ENCODE measurements at regions not wholly inside any gene's neighbourhood (a gene's known extent, or its start where the extent isn't known, plus 50 kb on each side); places are given as distances from the start of the nearest gene placed in this dataset.

DNA sequence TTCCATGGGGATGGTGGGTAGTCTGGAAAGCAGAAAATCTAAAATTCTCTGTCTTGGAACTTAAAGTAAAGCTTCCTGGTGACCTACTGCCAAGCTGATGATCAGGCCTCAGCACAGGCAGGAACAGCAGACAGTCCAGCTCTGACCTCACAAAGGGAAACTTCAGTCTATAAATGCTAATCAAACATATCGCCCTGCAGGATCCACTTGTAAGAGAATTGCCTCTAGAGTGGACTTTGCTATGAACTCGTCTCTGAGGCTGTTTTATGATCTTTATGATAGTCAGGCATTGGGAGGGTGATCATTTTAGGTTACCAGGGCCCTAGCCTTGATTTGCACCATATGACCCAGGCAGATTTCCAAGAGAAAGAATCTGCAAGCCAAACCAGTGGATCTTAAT, 67.6 kb upstream of the SELENOP start:
- no peak for TF ChIP-seq CTCF (IDR thresholded peaks at IDR 0.05; ENCODE audit: partially characterized antibody, unreplicated experiment)
- no peak for DNase-seq
- H3K4me1 Mint-ChIP-seq (ENCODE audit: low read depth, unreplicated experiment), result peaks cover 6% of the 10 kb centered on the region
- H3K36me3 Mint-ChIP-seq (ENCODE audit: unreplicated experiment), result no peaks in the 10 kb centered on the region
- H3K27me3 Mint-ChIP-seq (ENCODE audit: unreplicated experiment), result no peaks in the 10 kb centered on the region
- no peak overlapping the region for H3K27ac Mint-ChIP-seq (ENCODE audit: unreplicated experiment)
- H3K4me3 Mint-ChIP-seq (ENCODE audit: unreplicated experiment), result no peak overlapping the region
- peaks cover 1% of the 10 kb centered on the region for H3K9me3 Mint-ChIP-seq (ENCODE audit: unreplicated experiment)

DNA sequence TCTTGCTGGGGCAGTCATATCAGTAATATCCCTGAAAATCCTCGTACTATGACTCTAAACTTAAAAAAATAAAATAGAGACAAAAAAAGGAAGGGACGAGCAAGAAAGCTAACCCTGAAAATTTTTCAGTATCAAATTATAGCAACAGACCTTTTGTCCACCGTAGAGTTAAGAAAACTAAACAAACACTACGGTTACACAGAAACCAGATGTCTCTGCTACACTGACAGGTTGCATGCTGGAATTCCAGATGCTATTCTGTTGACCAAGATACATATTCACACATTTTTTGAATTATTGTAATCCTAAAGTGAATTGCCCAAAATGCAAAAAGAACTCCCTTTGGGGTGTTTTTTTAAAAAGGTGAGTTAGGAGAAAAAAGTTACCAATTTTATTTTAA, 66.9 kb upstream of the SELENOP start:
- Mint-ChIP-seq H3K27me3 (ENCODE audit: unreplicated experiment) (no peaks in the 10 kb centered on the region), H3K4me3 (ENCODE audit: unreplicated experiment) (no peak overlapping the region), H3K36me3 (ENCODE audit: unreplicated experiment) (no peaks in the 10 kb centered on the region), H3K4me1 (ENCODE audit: low read depth, unreplicated experiment) (peaks cover 6% of the 10 kb centered on the region), H3K9me3 (ENCODE audit: unreplicated experiment) (no peaks in the 10 kb centered on the region), H3K27ac (ENCODE audit: unreplicated experiment) (no peak overlapping the region)
- DNase-seq, result no peak
- no peak for TF ChIP-seq CTCF (IDR thresholded peaks at IDR 0.05; ENCODE audit: partially characterized antibody, unreplicated experiment)

GRCh38 chr5:42878041-42878440, 66.3 kb upstream of the SELENOP start:
- Mint-ChIP-seq H3K36me3 (ENCODE audit: unreplicated experiment) (no peaks in the 10 kb centered on the region), H3K9me3 (ENCODE audit: unreplicated experiment) (no peaks in the 10 kb centered on the region), H3K4me1 (ENCODE audit: low read depth, unreplicated experiment) (peaks cover 6% of the 10 kb centered on the region), H3K4me3 (ENCODE audit: unreplicated experiment) (no peak overlapping the region), H3K27me3 (ENCODE audit: unreplicated experiment) (no peaks in the 10 kb centered on the region), H3K27ac (ENCODE audit: unreplicated experiment) (no peak overlapping the region)
- TF ChIP-seq CTCF (IDR thresholded peaks at IDR 0.05; ENCODE audit: partially characterized antibody, unreplicated experiment), result no peak
- DNase-seq, result no peak

- Mint-ChIP-seq H3K9me3 (ENCODE audit: unreplicated experiment) (no peaks in the 10 kb centered on the region), H3K27me3 (ENCODE audit: unreplicated experiment) (no peaks in the 10 kb centered on the region), H3K36me3 (ENCODE audit: unreplicated experiment) (no peaks in the 10 kb centered on the region), H3K4me1 (ENCODE audit: low read depth, unreplicated experiment) (peaks cover 6% of the 10 kb centered on the region), H3K4me3 (ENCODE audit: unreplicated experiment) (no peak overlapping the region), H3K27ac (ENCODE audit: unreplicated experiment) (no peak overlapping the region)
- no peak for TF ChIP-seq CTCF (IDR thresholded peaks at IDR 0.05; ENCODE audit: partially characterized antibody, unreplicated experiment)
- DNase-seq, result no peak
Measured at GRCh38 chr5:42877431-42877830, 65.7 kb upstream of the SELENOP start.

- Mint-ChIP-seq H3K4me3 (ENCODE audit: unreplicated experiment) (no peak overlapping the region), H3K9me3 (ENCODE audit: unreplicated experiment) (no peaks in the 10 kb centered on the region), H3K27me3 (ENCODE audit: unreplicated experiment) (no peaks in the 10 kb centered on the region), H3K4me1 (ENCODE audit: low read depth, unreplicated experiment) (no peaks in the 10 kb centered on the region), H3K36me3 (ENCODE audit: unreplicated experiment) (no peaks in the 10 kb centered on the region), H3K27ac (ENCODE audit: unreplicated experiment) (no peak overlapping the region)
- no peak for DNase-seq
- TF ChIP-seq CTCF (IDR thresholded peaks at IDR 0.05; ENCODE audit: partially characterized antibody, unreplicated experiment), result no peak
Measured at GRCh38 chr5:42876375-42876844, 64.7 kb upstream of the SELENOP start.

Measured in glutamatergic neuron (in vitro differentiated cells).